NOMO-1 (cell line): ENCODE measurements at regions not wholly inside any gene's neighbourhood (a gene's known extent, or its start where the extent isn't known, plus 50 kb on each side); places are given as distances from the start of the nearest gene placed in this dataset.
"Not testable (repeated sequence)": the region's sequence is repeated elsewhere in the genome, so short reads cannot be mapped to it uniquely, and the experiment has no call there.

Source experiments
- DNase-seq, 2 experiments: peaks; one replicate each; lab custom pipeline; 2025; ENCODE audit not compliant: unreplicated experiment in 2 of 2; lab: John Stamatoyannopoulos, UW

GRCh38 chr10:109022417-109023049 lies 900.8 kb downstream of the XPNPEP1 start:
- no peak for DNase-seq

DNA sequence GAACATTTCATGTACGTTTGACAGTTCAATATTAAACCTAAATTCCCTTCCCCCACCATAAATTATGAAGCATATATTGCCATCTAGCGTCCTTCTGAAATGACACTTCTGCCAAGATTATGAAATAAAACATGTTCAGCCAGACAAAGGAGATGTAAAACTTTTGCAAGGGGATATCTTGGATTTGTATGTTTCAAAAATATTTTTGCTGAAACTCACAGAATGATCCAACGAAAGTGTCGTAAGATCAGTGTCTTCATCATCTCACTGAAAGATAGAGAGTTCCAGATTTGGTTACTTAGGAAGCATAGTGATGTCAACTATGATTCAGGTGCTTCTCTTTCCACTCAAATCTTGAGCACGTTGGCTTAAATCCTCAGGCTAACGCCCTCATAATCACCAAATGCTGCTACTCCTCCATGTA lies 904.3 kb downstream of the XPNPEP1 start:
- peak in 1 of 2 experiments; percentile 4 for DNase-seq

- DNase-seq: no peak
Observed at GRCh38 chr10:109007514-109007913, 915.8 kb downstream of the XPNPEP1 start.

DNA sequence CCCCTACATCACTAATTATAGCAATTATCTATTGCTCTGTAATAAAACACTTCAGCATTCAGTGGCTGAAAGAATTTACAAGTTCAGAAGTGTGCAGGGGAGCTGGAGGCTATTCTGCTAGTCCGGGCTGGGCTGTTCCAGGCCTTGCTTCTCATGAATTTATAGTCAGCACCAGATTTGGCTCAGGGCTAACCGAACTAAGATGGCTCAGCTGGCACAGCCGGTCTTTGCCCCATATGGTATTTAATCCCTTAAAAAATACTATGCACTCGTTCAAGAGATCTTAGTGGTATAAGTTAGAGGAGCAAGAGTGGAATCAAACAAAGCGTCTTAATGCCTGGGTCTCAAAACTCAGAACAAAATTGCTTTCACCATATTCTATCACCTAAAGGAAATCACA lies 932.9 kb downstream of the XPNPEP1 start:
- no peak for DNase-seq

DNA sequence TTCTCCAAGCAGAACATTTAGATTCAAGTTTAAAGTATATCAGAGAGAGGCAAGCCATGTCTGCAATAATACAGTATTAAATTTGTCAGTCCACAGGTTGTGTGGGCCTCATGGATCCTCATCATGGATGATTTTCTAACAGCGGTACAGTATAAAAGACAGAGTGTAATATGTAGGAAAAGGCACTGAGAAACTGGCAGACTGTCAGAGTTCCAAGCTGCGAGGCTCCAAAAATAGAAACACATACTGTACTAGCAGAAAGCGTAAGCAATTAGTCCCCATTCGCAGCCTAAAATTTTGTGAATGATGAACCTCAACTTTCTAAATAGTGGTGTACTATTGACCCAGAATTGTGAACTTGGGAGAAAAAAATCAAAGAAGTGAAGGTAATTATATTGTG lies 933.3 kb downstream of the XPNPEP1 start:
- DNase-seq: no peak

- no peak for DNase-seq
Observed at GRCh38 chr10:108982159-108982558, 941.2 kb downstream of the XPNPEP1 start.

DNA sequence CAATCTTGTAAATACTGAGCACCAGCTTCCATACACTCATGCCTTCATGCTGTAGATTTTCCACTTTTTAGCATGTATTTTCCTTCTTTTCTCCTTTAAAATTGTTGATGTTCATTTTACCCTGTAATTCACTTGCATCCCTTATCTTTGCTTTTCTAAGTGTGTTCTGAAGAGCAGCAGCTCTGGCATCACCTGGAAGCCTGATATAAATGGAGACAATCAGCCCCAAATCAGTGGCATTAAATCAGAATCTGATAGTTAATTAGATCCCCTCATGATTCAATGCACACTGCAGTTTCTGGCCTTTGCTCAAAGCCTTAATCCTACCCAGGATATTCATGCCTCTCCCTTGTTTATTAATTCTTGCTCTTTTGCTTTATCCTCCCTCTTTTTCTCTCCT lies 942.4 kb downstream of the XPNPEP1 start:
- DNase-seq: no peak

DNA sequence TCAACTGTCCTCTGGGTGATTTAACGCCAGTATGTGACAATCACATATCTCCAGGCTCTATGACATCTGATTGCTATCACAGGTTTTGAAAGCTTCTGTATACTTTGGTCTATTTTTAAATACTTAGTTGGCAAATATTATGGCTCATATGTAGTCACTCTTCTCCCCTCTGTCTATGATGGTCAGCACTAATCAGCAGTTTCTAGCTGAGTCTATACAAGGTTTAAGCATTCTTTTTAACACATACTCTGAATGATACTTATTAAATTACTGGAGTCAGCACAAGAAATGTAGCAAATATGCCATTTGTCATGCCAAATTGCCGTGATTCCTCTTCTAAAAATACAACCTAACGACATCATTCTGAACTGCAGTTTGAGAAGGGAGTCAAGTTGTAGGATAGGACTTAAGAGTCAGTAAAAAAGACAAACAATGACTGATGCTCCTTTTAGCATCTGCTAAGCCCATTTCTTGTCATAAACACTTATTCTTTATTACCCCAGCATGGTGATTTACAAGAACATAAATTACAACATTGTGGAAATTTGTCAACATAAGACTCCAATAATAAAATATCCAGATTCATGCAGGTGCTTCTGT lies 947.8 kb downstream of the XPNPEP1 start:
- no peak for DNase-seq

DNA sequence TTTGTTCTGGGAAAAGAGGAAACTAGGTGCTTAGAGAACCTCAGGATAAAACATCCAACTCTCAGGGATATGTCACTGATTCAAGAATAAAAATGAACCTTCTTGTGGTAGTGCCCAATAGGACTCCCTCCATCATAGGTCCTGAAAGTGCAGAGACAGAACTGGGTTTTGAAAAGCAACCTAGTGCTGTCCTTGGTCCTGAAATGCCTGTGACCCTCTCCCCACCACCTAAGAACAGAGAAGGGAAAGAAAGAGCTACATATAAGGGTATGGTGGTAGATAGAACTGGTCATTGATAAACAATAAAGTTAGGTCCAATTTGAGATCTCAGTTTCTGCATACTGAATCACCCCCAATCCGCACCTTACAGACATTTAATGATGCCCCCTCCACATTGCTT lies 953.3 kb downstream of the XPNPEP1 start:
- DNase-seq: peak in 1 of 2 experiments; percentile 12

DNA sequence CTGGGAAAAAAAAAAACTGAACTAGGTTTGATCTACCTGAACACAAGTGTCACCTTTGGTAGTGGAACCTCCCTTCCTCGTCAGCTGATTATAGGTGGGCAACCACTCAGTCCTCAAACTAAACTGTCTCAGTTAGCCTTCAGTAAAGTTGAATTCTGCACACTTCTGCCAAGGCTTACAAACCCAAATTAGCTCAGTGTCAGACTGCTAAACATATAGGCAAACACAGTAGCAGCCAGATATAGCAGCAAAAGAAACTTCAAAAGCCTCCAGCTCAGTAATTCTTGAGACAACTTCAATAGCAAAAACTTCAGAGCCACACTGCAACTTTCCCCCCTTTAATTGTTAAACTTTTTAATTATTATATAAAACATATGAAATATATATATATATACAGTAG lies 956.9 kb downstream of the XPNPEP1 start:
- DNase-seq: no peak

- DNase-seq: no peak
Observed at GRCh38 chr10:108966005-108966404, 957.3 kb downstream of the XPNPEP1 start.

DNA sequence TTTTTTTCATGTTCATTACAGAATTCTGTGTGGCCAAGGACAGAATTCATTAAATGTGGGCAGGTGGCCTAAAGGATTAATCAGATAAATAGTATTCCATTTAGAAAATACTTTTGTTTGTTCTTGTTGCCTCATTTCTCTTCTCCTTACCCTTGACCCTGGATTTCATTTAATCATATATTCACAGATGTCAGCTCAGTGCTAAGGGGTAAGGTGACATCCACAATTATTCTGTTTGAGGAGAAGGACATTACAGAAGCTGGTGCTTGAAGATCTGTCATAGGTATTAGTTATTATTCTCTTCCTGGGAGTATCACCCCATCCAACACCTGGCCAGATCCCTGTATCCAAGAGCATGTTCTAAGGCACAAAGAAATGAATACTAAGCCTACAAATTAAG lies 961.1 kb downstream of the XPNPEP1 start:
- DNase-seq: no peak

GRCh38 chr10:108957681-108958080 lies 965.6 kb downstream of the XPNPEP1 start:
- DNase-seq: no peak

DNA sequence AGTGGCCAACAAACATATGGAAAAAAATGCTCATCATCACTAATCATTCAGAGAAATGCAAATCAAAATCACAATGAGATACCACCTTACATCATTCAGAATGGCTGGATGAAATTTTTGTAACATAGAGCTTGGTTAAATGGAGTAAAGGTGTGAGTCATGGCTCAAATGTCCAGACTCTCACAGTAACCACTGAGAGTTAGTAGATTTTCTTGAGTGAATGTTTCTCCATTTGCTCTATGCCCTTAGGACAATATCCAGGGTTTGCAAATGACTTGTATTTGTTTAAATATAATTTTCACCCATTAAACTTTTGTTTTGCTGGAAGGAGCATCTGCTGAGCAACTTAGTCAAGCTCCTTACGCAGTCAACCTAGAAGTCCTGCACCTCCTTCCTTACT lies 967.2 kb downstream of the XPNPEP1 start:
- DNase-seq: no peak

GRCh38 chr10:108920029-108920428 lies 1003.3 kb downstream of the XPNPEP1 start:
- not testable (repeated sequence) for DNase-seq

DNA sequence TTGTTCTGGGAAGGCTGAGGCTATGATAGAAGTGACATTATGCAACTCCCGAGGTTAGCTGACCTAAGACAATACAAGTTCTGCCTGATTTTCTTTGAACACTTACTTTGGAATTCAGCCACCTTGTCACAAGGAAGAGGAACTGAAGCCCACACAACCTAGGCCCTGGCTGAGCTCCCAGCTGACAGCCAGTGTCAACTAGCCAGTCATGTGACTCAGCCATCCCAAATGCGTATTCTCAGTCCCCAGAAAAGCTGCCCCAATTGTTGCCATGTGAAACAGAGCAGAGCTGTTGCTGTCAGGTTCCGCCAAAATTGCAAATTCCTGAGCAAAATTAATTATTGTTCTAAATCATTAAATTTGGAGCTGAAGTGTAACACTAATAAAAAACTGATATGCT lies 1010.0 kb downstream of the XPNPEP1 start:
- DNase-seq: no peak

DNA sequence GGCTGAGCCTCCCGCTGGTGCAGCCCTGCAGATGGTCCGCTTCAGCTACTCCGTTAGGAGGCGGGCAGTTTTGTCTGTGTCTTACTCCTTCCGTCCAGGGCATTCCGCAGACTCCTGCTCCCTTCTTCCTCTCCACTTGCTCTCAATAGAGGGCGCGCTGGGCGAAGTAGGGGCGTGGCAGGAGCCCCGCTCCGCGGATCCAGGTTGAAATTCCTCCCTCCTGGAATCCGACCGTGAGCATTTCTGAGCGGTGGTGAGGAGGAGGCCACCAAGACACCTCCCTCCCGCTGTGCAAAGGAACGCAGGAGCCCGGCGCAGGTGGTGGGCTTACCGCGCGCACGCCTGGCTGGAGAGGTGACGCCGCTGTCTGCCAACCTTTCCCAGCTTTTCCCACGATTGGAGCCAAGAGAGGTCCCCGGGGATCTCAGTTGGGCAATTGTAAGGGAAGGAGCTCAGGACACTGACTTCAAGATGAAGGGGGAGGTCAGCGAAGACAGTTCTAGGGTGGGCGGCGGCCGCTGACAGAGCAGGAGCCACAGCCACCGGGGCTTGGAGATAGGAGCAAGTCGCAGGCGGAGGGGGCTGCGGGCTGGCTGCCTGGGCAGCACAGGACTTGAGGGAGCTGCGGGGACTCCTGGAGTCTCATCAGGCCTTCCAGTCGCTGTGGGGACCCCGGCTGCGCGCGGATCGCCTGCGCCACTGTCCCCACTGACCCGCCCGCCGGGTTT lies 1011.3 kb downstream of the XPNPEP1 start:
- no peak for DNase-seq

GRCh38 chr10:108908096-108908495 lies 1015.2 kb downstream of the XPNPEP1 start:
- no peak for DNase-seq

DNA sequence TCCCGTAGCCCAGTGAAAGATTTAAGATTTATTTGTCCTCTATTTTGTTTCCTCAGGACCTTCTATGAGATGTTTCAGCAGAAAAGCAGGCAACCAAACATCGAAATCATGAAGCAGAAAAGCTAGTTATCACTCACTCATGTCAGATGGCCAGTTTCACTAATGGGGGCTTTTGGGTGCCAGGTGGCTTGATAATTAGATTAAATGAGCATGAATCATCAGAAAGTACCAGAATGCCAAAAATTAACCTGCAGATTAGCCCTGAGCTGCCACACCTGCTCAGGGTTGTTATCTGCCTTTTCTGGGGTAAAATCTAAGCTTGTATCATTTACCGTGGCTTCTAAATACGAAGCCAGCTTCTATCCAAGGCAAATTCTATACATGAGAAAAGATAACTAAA lies 1017.5 kb downstream of the XPNPEP1 start:
- no peak for DNase-seq

DNA sequence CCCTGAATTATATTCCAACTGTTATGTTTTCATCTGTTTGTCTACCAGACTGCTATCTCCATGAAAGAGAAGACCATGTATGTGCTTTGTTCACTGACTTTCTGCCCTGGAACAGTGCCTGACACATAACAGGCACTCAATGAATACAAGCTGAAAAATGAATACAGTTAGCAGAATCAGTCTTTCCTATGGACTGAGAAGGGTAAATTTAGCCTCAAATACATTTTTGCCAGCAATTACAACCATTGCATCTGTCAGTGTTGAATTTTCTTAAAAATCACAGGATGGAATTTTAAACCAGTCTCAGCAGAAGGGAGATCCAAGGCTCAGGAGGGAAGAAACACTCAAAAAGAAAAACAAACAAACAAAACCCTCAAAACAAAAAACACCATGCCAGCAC lies 1018.1 kb downstream of the XPNPEP1 start:
- DNase-seq: no peak

GRCh38 chr10:108904163-108904838 lies 1019.0 kb downstream of the XPNPEP1 start:
- no peak for DNase-seq
